GM21717 (cell line): ENCODE measurements at regions not wholly inside any gene's neighbourhood (a gene's known extent, or its start where the extent isn't known, plus 50 kb on each side); places are given as distances from the start of the nearest gene placed in this dataset.
"Not testable (repeated sequence)": the region's sequence is repeated elsewhere in the genome, so short reads cannot be mapped to it uniquely, and the experiment has no call there.

Experiments used
- ATAC-seq: cut with Tn5 transposase; IDR thresholded peaks from one replicate; pipeline ENCODE4 v1.9.1; 2021; ENCODE audit warnings: mild to moderate bottlenecking, moderate library complexity; ENCODE audit not compliant: unreplicated experiment

- no peak for ATAC-seq
Observed at GRCh38 chr9:34907044-34907443, 51.0 kb upstream of the PHF24 start.

DNA sequence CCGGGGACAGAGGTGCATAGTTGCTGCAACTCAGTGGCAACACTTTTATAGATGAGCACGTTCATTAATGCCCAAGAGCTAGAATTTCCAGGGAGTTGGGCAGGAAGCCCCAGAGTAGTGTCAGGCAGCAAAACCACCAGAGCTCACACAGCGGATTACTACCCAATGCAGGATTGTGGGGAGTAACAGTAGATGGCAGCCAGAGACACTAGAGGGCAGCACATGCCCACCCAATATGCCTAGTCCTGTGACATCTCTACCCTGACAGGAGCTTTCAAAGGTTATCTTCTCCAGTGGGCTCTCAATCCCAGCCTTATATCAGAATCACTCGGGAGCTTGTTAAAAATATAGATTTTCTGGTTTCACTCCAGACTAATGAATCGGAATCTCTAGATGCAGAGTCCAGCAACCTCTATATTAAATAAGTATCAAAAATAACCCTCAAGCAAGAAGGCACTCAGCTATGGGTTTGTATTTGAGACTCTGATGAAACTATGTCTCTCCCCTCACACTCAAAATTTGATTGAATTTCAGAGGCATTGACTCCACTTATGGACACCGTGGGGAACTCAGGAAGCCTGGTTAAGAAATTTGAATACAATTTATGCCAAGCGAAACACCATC is 58.4 kb upstream of the PHF24 start:
- peak; percentile 72 for ATAC-seq

- ATAC-seq: no peak
Observed at GRCh38 chr9:34898846-34899245, 59.2 kb upstream of the PHF24 start.

- ATAC-seq: no peak
Observed at GRCh38 chr9:34896112-34896511, 62.0 kb upstream of the PHF24 start.

DNA sequence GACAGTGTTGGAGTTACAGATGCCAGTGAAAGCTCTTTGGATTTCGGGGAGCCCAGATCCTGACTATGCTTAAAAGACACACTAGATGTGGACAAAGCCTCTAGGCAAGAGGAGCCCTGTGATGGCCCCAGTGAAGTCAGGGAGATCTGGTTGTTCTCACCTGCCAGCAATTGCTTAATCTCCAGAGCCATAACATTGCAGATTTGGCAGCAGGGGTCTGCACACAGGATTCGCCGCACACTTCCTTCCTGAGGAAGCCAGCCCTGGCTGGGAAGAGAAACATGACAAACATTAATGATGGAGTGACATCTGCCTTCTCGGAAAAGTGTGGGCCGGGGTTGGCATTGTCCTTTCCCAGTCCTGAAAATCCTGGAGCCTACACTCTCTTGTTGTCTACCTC is 65.2 kb upstream of the PHF24 start:
- no peak for ATAC-seq

- no peak for ATAC-seq
Observed at GRCh38 chr9:34891386-34891785, 66.7 kb upstream of the PHF24 start.

GRCh38 chr9:34887841-34888240 is 70.2 kb upstream of the PHF24 start:
- no peak for ATAC-seq

GRCh38 chr9:34884747-34885189 is 73.3 kb upstream of the PHF24 start:
- ATAC-seq: peak; percentile 62

DNA sequence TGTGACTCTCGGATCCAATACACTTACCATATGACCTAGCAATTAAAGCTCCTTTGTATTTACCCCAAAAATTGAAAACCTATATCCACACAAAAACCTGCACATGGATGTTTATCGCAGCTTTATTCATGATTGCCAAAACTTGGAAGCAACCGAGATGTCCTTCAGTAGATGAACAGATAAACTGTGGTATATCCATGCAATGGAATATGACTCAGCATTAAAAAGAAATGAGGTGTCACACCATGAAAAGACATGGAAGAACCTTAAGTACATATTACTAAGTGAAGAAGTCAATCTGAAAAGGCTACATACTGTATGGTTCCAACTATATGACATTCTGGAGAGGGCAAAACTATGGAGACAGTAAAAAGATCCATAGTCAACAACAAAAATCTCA is 82.0 kb upstream of the PHF24 start:
- no peak for ATAC-seq

GRCh38 chr9:34869390-34869789 is 88.7 kb upstream of the PHF24 start:
- no peak for ATAC-seq

DNA sequence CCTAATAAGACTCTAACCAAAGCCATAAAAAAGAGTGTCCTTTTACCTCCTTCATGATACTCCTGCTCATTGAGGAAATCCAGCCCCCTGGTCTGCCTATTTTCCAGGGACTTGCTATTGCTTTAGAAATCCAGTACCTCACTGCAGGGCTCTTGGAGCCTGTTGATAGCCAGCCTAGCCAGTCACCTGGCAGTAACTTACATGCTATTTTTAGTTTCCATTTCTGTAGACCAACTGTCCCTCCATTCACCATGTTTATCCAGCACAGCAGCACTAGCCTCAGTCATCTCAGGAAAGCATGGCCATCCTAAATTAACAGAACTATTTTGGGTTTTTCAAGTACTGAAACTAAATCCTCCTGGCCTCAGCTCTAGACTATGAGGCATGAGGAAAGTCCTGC is 91.5 kb upstream of the PHF24 start:
- ATAC-seq: no peak

DNA sequence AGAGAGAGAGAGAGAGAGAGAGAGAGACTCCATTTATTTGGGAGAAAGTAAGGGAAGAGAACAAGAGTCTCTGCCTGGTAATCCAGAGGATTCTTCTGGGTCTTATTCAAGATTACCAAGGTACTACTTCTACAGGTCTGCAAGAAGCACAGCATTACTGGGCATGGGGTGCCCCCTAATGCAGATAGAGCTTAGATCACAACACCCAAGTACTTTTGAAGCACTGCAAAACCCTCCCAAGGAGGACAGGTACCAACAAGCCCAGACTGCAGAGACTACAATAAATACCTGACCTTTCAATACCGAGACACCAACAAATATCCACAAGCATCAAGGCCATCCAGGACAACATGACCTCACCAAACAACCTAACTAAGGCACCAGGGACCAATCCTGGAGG is 94.7 kb upstream of the PHF24 start:
- no peak for ATAC-seq

DNA sequence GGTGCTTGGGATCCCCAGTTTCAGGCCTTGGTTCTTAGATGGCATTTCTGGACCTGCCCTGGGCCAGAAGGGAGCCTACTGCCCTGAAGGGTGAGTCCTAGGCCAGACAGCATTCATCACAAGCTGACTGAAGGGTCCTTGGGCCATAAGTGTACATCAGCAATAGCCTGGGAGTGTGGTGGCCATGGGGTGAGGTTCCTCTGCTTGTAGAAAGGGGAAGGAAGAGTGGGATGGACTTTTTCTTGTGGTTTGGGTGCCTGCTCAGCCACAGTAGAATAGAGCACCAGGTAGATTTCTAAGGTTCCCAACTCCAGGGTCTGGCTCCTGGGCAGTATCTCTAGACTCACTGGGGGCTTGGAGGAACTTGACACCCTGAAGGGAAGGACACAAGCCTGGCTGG is 95.2 kb upstream of the PHF24 start:
- ATAC-seq: no peak

DNA sequence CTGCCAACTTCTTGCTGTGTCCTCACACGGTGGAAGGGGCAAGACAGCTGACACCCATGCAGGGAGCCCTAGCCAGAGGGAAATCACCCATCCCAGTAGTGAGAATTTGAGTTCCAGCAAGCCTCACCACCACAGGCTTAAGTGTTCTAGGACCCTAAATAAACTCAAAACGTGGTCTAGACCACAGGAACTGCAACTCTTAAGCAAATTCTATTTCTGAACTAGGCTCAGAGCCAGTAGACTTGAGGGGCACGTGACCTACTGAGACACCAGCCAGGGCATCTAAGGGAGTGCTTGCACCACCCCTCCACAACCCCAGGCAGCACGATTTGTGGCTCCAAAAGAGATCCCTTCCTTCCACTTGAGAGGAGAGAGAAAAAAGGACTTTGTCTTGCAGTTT is 96.0 kb upstream of the PHF24 start:
- ATAC-seq: no peak

DNA sequence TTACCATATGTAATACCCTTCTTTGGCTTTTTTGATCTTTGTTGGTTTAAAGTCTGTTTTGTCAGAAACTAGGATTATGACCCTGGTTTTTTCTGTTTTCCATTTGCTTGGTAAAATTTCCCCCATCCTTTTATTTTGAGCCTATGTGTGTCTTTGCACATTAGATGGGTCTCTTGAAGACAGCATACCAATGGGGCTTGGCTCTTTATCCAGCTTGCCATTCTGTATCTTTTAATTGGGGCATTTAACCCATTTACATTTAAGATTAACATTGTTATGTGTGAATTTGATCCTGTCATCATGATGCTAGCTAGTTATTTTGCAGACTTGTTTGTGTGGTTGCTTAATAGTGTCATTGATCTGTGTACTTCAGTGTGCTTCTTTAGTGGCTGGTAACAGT is 103.1 kb upstream of the PHF24 start:
- not testable (repeated sequence) for ATAC-seq

- ATAC-seq: no peak
Observed at GRCh38 chr9:34830068-34830467, 120.1 kb upstream of the CCL21 start.

DNA sequence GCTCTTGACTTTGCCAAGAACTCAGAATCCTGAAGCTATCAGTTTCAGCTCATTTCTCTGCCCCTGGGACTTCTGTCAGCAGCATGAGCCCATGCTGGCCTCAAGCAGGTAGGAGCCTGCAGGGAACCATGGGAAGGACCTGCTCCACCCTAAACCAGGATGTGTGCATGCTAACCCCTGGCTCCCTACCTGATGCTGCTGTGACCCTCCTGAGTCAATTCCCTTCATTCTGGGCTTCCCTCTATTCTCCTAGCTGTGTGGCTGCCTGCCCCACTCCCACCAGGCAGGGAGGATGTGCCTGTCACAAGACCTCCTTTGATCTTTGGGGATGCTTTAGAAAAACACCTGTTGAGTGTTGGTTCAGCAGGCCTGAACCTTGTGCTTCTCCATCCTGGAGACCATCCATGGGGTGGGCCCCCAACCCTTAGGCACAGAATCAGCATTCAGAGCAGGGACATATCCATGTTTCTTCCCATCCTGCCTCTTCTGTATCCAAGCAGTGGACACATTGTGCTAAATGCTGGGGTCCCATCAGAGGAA is 117.1 kb upstream of the CCL21 start:
- ATAC-seq: no peak

DNA sequence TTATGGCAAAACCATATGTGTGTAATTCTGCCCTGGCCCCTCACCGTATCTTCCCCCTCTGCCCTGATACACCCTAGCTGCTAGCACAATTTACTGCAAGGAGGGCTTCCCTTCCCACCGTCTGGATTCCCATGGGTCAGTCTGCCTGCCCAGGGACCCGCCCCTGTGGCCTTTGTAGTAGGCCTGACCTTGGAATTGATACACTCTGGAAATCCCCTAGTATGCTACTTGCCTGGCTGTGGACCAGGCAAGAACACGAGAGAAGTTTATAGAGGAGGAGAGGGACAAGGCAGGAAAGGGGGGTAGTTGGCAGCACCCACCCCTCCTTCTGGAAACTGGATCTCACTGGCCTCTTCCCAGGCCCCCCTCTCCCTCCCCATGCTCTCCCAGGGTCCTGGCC is 115.8 kb upstream of the CCL21 start:
- no peak for ATAC-seq

DNA sequence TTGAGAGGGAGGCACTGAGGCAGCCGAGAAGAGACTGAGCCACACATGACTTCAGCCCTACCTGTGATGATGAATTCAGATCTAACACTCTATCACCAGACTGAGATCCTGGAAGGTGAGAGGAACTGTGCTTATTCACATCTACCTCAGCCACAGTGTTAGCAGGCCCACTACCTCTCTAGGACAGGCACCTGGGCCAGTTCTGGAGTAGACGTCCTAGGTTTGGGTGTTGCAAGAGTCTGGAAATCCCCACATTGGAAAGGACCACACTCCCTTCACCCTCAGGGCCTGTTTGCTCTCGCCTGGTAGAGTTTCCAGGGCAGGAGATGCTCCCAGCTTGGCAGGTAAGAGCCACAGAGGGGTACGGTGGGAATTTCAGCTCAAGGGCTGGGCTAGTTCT is 113.8 kb upstream of the CCL21 start:
- no peak for ATAC-seq

DNA sequence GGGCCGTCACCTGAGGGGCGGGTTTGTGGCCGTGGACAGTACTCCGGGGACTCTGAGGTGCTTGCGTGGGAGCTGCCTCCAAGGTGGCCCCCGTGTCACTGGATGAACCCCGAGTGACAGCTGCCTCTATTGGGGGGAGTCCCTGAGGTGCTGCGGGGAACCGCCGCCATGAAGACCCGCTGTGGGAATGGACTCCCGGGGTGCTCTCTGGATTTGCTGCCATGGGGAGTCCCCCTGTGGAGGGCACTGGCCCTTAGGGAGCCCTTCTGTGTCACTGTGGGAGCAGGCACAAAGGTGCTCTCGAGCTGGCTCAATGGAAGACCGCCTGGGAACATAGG is 100.2 kb upstream of the CCL21 start:
- ATAC-seq: no peak

DNA sequence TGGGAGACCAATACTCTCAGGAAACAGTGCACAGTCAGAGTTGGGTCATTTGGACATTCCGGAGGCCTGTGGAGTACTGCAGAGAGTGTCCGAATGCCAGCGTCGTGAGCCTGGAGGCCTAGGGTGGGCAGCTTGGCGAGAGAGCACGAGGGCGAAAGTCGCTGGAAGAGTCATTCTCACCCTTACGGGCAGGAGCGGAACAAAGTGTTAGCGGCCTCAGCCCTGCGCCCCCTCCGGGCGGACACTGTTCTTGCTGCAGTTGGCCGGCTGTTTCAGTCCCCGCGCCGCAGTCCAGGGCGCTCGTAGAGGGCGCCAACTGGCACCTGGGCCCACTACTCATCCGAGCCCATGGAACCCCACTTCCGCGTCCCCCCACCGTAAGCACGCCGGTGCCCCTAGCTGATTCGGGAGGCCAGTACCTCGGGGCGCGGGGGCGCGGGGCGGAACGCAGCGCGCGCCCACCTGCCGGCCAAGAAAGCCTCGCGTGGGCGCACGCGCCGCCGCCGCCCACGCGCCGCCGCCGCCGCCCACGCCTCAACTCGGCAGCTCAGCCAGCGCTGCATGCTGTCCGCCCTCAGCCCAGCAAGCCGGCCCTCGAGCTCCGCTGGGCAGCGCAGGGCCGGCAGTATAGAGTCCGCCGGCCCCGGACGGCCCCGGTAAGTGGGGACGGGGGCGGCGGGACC is 99.7 kb upstream of the CCL21 start:
- no peak for ATAC-seq

DNA sequence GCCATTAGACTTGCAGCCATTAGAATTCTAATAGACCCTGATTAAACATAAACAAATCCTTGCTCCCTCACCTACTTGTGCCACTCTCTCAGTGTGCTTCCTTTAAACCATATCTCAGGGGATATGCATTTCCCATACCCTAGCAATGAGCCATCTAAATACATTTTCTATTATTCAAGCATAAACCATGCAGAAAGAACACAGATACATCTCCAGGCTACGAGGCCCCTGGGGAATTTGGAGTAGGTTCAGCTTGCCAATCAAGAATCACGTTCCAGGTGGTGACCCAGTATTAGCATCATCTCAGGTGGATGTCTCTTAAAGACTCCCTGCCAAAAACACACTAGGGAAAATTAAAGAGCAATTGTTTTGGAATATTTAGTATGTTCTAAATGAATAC is 93.0 kb upstream of the CCL21 start:
- no peak for ATAC-seq

- ATAC-seq: no peak
Observed at GRCh38 chr9:34797367-34797766, 87.4 kb upstream of the CCL21 start.
